GM23248 (cell line): ENCODE measurements at regions not wholly inside any gene's neighbourhood (a gene's known extent, or its start where the extent isn't known, plus 50 kb on each side); places are given as distances from the start of the nearest gene placed in this dataset.

Source experiments
- DNase-seq: peaks from one replicate; pipeline ENCODE4 v3.0.0-alpha.2; 2015
- H2AFZ ChIP-seq: fragments of 200-600 bp; sonication (generic); 2 replicates; pipeline ENCODE4 v1.6.1; 2016; ENCODE audit warnings: antibody characterized with exemption
- H3F3A ChIP-seq: fragments of 200-600 bp; sonication (generic); 2 replicates; pipeline ENCODE4 v1.6.1; 2016; ENCODE audit warnings: mild to moderate bottlenecking, antibody characterized with exemption, mixed run types; ENCODE audit not compliant: insufficient read depth
- H3K27ac ChIP-seq: fragments of 200-600 bp; sonication (generic); 2 replicates; pipeline ENCODE4 v1.5.1; 2016; ENCODE audit warnings: mild to moderate bottlenecking
- H3K27me3 ChIP-seq: fragments of 200-600 bp; sonication (generic); replicated peaks from 2 replicates; pipeline ENCODE4 v1.6.1; 2016; ENCODE audit warnings: mild to moderate bottlenecking; ENCODE audit not compliant: insufficient read depth
- H3K36me3 ChIP-seq: fragments of 200-600 bp; sonication (generic); 2 replicates; pipeline ENCODE4 v1.6.1; 2016; ENCODE audit warnings: low read depth, mild to moderate bottlenecking
- H3K4me1 ChIP-seq: fragments of 200-600 bp; sonication (generic); 2 replicates; pipeline ENCODE4 v1.6.1; 2016; ENCODE audit warnings: mild to moderate bottlenecking; ENCODE audit not compliant: insufficient read depth
- H3K4me2 ChIP-seq: fragments of 200-600 bp; sonication (generic); one replicate; pipeline ENCODE4 v1.6.1; 2016; ENCODE audit warnings: mild to moderate bottlenecking; ENCODE audit not compliant: unreplicated experiment
- H3K4me3 ChIP-seq: fragments of 200-600 bp; sonication (generic); 2 replicates; pipeline ENCODE4 v1.5.1; 2016; ENCODE audit warnings: mild to moderate bottlenecking
- H3K79me2 ChIP-seq: fragments of 200-600 bp; sonication (generic); 2 replicates; pipeline ENCODE4 v1.6.1; 2016; ENCODE audit warnings: mild to moderate bottlenecking; ENCODE audit not compliant: insufficient read depth
- H3K9ac ChIP-seq: fragments of 200-600 bp; sonication (generic); 2 replicates; pipeline ENCODE4 v1.6.1; 2016; ENCODE audit warnings: mild to moderate bottlenecking
- H3K9me2 ChIP-seq: fragments of 200-600 bp; sonication (generic); 2 replicates; pipeline ENCODE4 v1.6.1; 2016; ENCODE audit warnings: mixed run types, mild to moderate bottlenecking, moderate library complexity; ENCODE audit not compliant: insufficient read depth
- H3K9me3 ChIP-seq: fragments of 200-600 bp; sonication (generic); one replicate; pipeline ENCODE4 v1.6.1; 2017; ENCODE audit warnings: low read depth
- H4K20me1 ChIP-seq: fragments of 200-600 bp; sonication (generic); 2 replicates; pipeline ENCODE4 v1.6.0; 2016; ENCODE audit not compliant: insufficient read depth
- EZH2 ChIP-seq: fragments of 200-600 bp; sonication (generic); IDR thresholded peaks from 2 replicates; pipeline ENCODE4 v1.6.1; 2018; ENCODE audit warnings: antibody characterized with exemption, mild to moderate bottlenecking; ENCODE audit not compliant: insufficient read depth, poor library complexity, severe bottlenecking
- EZH2phosphoT487 ChIP-seq: fragments of 200-600 bp; sonication (generic); IDR thresholded peaks from 2 replicates; pipeline ENCODE4 v1.6.1; 2018; ENCODE audit warnings: antibody characterized with exemption, moderate library complexity, mild to moderate bottlenecking, low read depth; ENCODE audit not compliant: insufficient read depth
- WGBS, 2 experiments: methylation state at CpG; one replicate each; pipeline ENCODE4 v1.1.6; 2015 to 2017; ENCODE audit warnings: low lambda C conversion rate in 2 of 2, low coverage in 1 of 2; ENCODE audit errors: missing lambda C conversion rate in 2 of 2; 5-methylcytosine and 5-hydroxymethylcytosine counted together
- in situ Hi-C: fragments of 300-500 bp; cut with MboI; formaldehyde crosslinking; loops from 2 replicates; pipeline ENCODE4 v1.15.0; 2020

DNA sequence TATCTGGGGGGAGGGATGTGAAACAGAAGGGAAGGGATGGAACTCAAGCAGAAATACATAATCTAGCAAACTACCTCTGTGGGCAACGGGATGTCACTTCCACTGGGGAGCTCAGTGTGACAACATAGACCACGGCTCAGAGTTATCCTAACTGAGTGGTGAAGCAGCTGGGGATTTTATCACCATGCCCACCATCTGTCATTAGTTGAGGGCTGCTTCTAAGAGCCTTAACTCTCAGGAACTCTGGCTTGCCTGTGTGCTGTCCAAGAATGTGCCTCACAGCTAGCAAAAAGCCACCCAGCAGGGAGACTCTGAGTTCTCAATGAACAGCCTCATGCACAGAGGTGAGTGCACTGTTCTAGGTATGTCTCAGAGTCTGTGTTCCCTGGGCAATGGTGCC is 90.6 kb upstream of the CXCL14 start:
- no peak overlapping the region for H2AFZ ChIP-seq
- no peak overlapping the region for H3K4me2 ChIP-seq
- in situ Hi-C loops, result no loop called here
- 9 to 15% methylated on average over 2 of the region's 2 CpGs for WGBS, 2 experiments
- H3K27ac ChIP-seq, result no peak overlapping the region
- TF ChIP-seq EZH2 (no peak), EZH2phosphoT487 (no peak)
- H3K79me2 ChIP-seq, result no peaks in the 10 kb centered on the region
- no peak overlapping the region for H3K9ac ChIP-seq
- no peaks in the 10 kb centered on the region for H3K4me1 ChIP-seq
- H3K36me3 ChIP-seq, result no peaks in the 10 kb centered on the region
- peaks cover 12% of the 10 kb centered on the region; the same call in 1 of the 2 replicates for H3K27me3 ChIP-seq
- no peaks in the 10 kb centered on the region for H4K20me1 ChIP-seq
- H3F3A ChIP-seq, result no peaks in the 10 kb centered on the region
- H3K4me3 ChIP-seq, result no peak overlapping the region
- H3K9me3 ChIP-seq, result no peaks in the 10 kb centered on the region
- no peaks in the 10 kb centered on the region for H3K9me2 ChIP-seq
- no peak for DNase-seq

DNA sequence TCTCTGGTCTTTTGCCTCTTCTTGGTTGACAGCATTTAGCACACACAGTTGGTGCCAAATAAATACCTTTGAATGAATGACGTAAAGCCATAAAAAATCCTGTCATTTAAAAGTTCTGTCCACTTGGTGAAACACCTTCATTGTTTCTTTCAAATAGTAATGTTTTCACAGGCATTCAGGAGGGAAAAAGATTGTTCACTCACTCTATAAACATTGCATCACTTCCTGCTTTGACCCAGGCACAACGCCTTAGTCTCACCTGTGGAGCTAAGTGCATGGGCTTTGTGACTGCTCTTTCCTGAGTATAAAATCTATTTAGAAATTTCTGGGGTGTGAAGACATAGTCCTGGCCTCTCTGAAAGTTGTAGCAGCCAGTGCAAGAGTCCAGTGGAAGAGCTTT is 88.9 kb upstream of the CXCL14 start:
- no peaks in the 10 kb centered on the region for H3K9me3 ChIP-seq
- H3K27ac ChIP-seq, result no peak overlapping the region
- no peaks in the 10 kb centered on the region for H3F3A ChIP-seq
- in situ Hi-C loops, result no loop called here
- DNase-seq, result no peak
- TF ChIP-seq EZH2 (no peak), EZH2phosphoT487 (no peak)
- H3K4me2 ChIP-seq, result no peak overlapping the region
- no peaks in the 10 kb centered on the region for H3K79me2 ChIP-seq
- H3K4me1 ChIP-seq, result no peaks in the 10 kb centered on the region
- no peaks in the 10 kb centered on the region for H3K36me3 ChIP-seq
- no peak overlapping the region for H3K4me3 ChIP-seq
- H2AFZ ChIP-seq, result no peak overlapping the region
- H4K20me1 ChIP-seq, result no peaks in the 10 kb centered on the region
- WGBS, 2 experiments, result 32 to 37% methylated on average over 2 of the region's 2 CpGs
- no peaks in the 10 kb centered on the region for H3K9me2 ChIP-seq
- H3K9ac ChIP-seq, result no peak overlapping the region
- peaks cover 12% of the 10 kb centered on the region; the same call in 1 of the 2 replicates for H3K27me3 ChIP-seq

DNA sequence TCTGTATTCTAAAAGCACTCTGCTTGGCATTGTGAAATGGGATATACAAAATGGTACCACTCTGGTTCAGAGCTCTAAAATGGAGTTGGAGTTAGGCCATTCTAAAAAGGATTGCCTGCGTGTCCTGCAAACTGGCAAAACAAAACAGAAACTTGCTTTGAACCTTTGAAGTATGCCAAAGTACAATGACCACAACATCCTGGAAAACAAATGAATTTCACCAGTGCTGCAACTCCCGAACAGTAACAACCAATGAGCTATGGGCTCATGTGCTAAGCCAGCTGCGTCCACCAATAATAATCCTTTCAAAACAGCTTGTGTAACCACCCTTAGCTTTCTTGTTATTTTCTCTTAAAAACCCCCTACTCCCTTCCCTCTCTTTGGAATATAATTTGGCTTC is 88.4 kb upstream of the CXCL14 start:
- H3K9me3 ChIP-seq, result no peaks in the 10 kb centered on the region
- H3K4me1 ChIP-seq, result no peaks in the 10 kb centered on the region
- H3K27ac ChIP-seq, result no peak overlapping the region
- H3K4me2 ChIP-seq, result no peak overlapping the region
- TF ChIP-seq EZH2phosphoT487 (no peak), EZH2 (no peak)
- DNase-seq, result no peak
- no peak overlapping the region for H3K4me3 ChIP-seq
- H3K9ac ChIP-seq, result no peak overlapping the region
- no peak overlapping the region for H2AFZ ChIP-seq
- WGBS, 2 experiments, result 0 to 1% methylated on average over 3 of the region's 3 CpGs
- no peaks in the 10 kb centered on the region for H3K79me2 ChIP-seq
- H3K9me2 ChIP-seq, result no peaks in the 10 kb centered on the region
- no peaks in the 10 kb centered on the region for H3F3A ChIP-seq
- in situ Hi-C loops, result no loop called here
- no peaks in the 10 kb centered on the region for H3K36me3 ChIP-seq
- peaks cover 12% of the 10 kb centered on the region; the same call in 1 of the 2 replicates for H3K27me3 ChIP-seq
- H4K20me1 ChIP-seq, result no peaks in the 10 kb centered on the region

DNA sequence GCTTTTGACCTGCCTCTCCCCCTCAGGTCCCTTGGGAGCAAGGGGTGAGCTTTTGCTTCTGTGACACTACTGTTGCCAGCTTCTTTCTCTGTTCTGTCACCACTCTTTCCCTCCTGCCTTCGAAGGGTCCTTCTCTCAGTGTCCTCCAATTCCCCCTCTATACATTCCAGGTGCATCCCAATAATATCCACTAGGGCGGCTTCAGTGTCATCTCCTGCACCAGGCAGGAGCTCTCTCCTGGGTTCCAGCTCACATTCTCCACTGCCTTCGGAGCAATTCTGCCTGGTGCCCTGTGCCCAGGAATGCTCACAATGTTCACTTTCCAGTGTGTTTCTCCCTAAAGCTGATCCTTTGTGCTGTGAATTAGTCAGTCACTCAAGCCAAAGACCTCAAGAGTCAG is 83.9 kb upstream of the CXCL14 start:
- no peaks in the 10 kb centered on the region for H3K4me1 ChIP-seq
- no peaks in the 10 kb centered on the region for H4K20me1 ChIP-seq
- H3K79me2 ChIP-seq, result no peaks in the 10 kb centered on the region
- no peak overlapping the region for H3K4me3 ChIP-seq
- H3F3A ChIP-seq, result no peaks in the 10 kb centered on the region
- H3K9ac ChIP-seq, result no peak overlapping the region
- no peak overlapping the region for H2AFZ ChIP-seq
- no peaks in the 10 kb centered on the region for H3K36me3 ChIP-seq
- H3K27ac ChIP-seq, result no peak overlapping the region
- H3K9me3 ChIP-seq, result no peaks in the 10 kb centered on the region
- TF ChIP-seq EZH2phosphoT487 (no peak), EZH2 (no peak)
- in situ Hi-C loops, result no loop called here
- peaks cover 6% of the 10 kb centered on the region; the same call in 1 of the 2 replicates for H3K27me3 ChIP-seq
- H3K9me2 ChIP-seq, result no peaks in the 10 kb centered on the region
- DNase-seq, result no peak
- no peak overlapping the region for H3K4me2 ChIP-seq
- 38 to 47% methylated on average over 3 of the region's 3 CpGs for WGBS, 2 experiments

DNA sequence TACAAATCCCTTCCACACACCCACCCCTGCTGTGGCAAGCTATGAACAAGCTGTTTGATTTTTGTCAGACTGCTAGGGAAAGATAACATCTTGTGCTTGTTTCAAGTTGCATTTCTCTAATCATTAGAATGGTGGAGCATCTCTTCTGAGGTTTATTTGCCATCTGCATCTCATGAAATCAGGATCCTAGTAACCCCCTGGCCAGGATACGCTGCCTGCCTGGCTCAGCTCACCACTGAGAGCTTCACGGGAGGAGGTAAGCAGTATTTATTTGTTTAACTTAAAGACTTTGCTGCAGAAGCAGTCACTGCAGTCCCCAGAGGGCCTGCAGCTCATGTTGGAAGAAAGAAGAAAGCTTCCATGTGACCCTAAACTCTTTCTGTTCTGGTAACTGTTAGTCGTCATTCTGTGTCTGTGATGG is 83.3 kb upstream of the CXCL14 start:
- no peak overlapping the region for H2AFZ ChIP-seq
- H3K9me2 ChIP-seq, result no peaks in the 10 kb centered on the region
- no peaks in the 10 kb centered on the region for H4K20me1 ChIP-seq
- H3K4me3 ChIP-seq, result no peak overlapping the region
- no peak overlapping the region for H3K4me2 ChIP-seq
- H3K9ac ChIP-seq, result no peak overlapping the region
- no peak overlapping the region for H3K27ac ChIP-seq
- peaks cover 6% of the 10 kb centered on the region; the same call in 1 of the 2 replicates for H3K27me3 ChIP-seq
- no peaks in the 10 kb centered on the region for H3K36me3 ChIP-seq
- whole genome bisulfite sequencing, 2 experiments, result 3 to 9% methylated on average over 3 of the region's 3 CpGs
- H3K4me1 ChIP-seq, result no peaks in the 10 kb centered on the region
- TF ChIP-seq EZH2phosphoT487, result no peak
- H3K9me3 ChIP-seq, result no peaks in the 10 kb centered on the region
- DNase-seq, result no peak
- in situ Hi-C loops, result no loop called here
- H3F3A ChIP-seq, result no peaks in the 10 kb centered on the region
- no peaks in the 10 kb centered on the region for H3K79me2 ChIP-seq
